A549 (cell line): ENCODE measurements at regions not wholly inside any gene's neighbourhood (a gene's known extent, or its start where the extent isn't known, plus 50 kb on each side); places are given as distances from the start of the nearest gene placed in this dataset.
"Not testable (repeated sequence)": the region's sequence is repeated elsewhere in the genome, so short reads cannot be mapped to it uniquely, and the experiment has no call there.

Experiments
- ATAC-seq, 2 experiments: fragments of 200-7000 bp in 1 of 2; fragments of >200 bp in 1 of 2; cut with Nextera tagmentation in 1 of 2; cut with Tn5 transposase in 1 of 2; 3 replicates each; pipeline versions ENCODE4 v1.8.0 to v1.9.1; 2018 to 2020; ENCODE audit warnings: mild to moderate bottlenecking in 1 of 2, moderate library complexity in 1 of 2
- CTCF ChIA-PET: fragments of 300-600 bp; sonication (Branson Sonifier 250); formaldehyde crosslinking; extraction: SDS; loops from one replicate; lab custom pipeline; 2021; ENCODE audit warnings: antibody characterized with exemption, inconsistent platforms; lab: Yijun Ruan, JAX
- POLR2A ChIA-PET: fragments of 350-600 bp; formaldehyde crosslinking; extraction: SDS; loops from one replicate; lab custom pipeline; 2021; ENCODE audit warnings: antibody characterized with exemption, inconsistent platforms; lab: Yijun Ruan, JAX
- DNase-seq, 2 experiments: peaks; one replicate each; pipeline versions ENCODE4 v3.0.0 to v3.0.0-alpha.2; 2011 to 2016; ENCODE audit warnings: low read depth in 1 of 2, low spot score in 1 of 2
- FAIRE-seq: peaks from 2 replicates; lab custom pipeline; 2011; peaks lifted over from hg19 to GRCh38; lab: Jason Lieb, UNC
- H3K27ac ChIP-seq, 2 experiments: fragments of >200 bp; sonication (Bioruptor Twin); formaldehyde crosslinking; 3 replicates each; pipeline ENCODE4 v1.5.1; 2016 to 2017
- H3K4me1 ChIP-seq: fragments of >200 bp; sonication (Bioruptor Twin); formaldehyde crosslinking; 3 replicates; pipeline ENCODE4 v1.6.1; 2016
- H3K4me2 ChIP-seq: fragments of >200 bp; sonication (Bioruptor Twin); formaldehyde crosslinking; 3 replicates; pipeline ENCODE4 v1.6.1; 2016
- H3K4me3 ChIP-seq: fragments of >200 bp; sonication (Bioruptor Twin); formaldehyde crosslinking; 3 replicates; pipeline ENCODE4 v1.5.1; 2016
- H3K9me3 ChIP-seq: fragments of >200 bp; sonication (Bioruptor Twin); formaldehyde crosslinking; 3 replicates; pipeline ENCODE4 v1.6.1; 2016
- BCL3 ChIP-seq: fragments of >200 bp; sonication (Bioruptor Twin); formaldehyde crosslinking; IDR thresholded peaks from 3 replicates; pipeline ENCODE4 v1.6.1; 2016
- CBX8 ChIP-seq: fragments of 200-600 bp; sonication (generic); IDR thresholded peaks from 2 replicates; pipeline ENCODE4 v1.6.1; 2016
- CEBPB ChIP-seq, 2 experiments: fragments of >200 bp in 1 of 2; sonication (Bioruptor Twin) in 1 of 2; formaldehyde crosslinking in 1 of 2; IDR thresholded peaks; 2 replicates each; pipeline ENCODE4 v1.6.1; 2012 to 2016
- CHD2 ChIP-seq: fragments of 150-350 bp; IDR thresholded peaks from 2 replicates; pipeline ENCODE4 v1.6.1; 2014; ENCODE audit warnings: low read length; ENCODE audit not compliant: partially characterized antibody
- CHD4 ChIP-seq: fragments of 200-600 bp; sonication (generic); IDR thresholded peaks from 2 replicates; pipeline ENCODE4 v1.6.1; 2016; ENCODE audit warnings: antibody characterized with exemption, mild to moderate bottlenecking, borderline replicate concordance
- EHMT2 ChIP-seq: fragments of 200-600 bp; sonication (generic); IDR thresholded peaks from 2 replicates; pipeline ENCODE4 v1.6.1; 2016; ENCODE audit warnings: antibody characterized with exemption, low read depth, mild to moderate bottlenecking, moderate library complexity
- EP300 ChIP-seq, 2 experiments: fragments of >200 bp; sonication (Bioruptor Twin); formaldehyde crosslinking; IDR thresholded peaks; 2 replicates in 1 of 2; 3 replicates in 1 of 2; pipeline ENCODE4 v1.6.1; 2016 to 2017
- ESRRA ChIP-seq: fragments of 150-350 bp; IDR thresholded peaks from 2 replicates; pipeline ENCODE4 v1.6.1; 2014; ENCODE audit warnings: mild to moderate bottlenecking, low read length, borderline replicate concordance
- FOXS1 ChIP-seq: fragments of 250-450 bp; sonication (Bioruptor Pico); IDR thresholded peaks from 2 replicates; pipeline ENCODE4 v1.5.0; 2020; ENCODE audit warnings: mild to moderate bottlenecking, moderate library complexity
- GATA3 ChIP-seq: IDR thresholded peaks from 2 replicates; pipeline ENCODE4 v1.6.1; 2012; ENCODE audit warnings: borderline replicate concordance
- HEYL ChIP-seq: fragments of 250-450 bp; sonication (Bioruptor Pico); IDR thresholded peaks from 2 replicates; pipeline ENCODE4 v1.8.0; 2021; ENCODE audit warnings: mild to moderate bottlenecking, moderate library complexity
- HMGXB4 ChIP-seq: fragments of 250-450 bp; sonication (Bioruptor Pico); IDR thresholded peaks from 2 replicates; pipeline ENCODE4 v1.5.0; 2021; ENCODE audit warnings: mild to moderate bottlenecking, moderate library complexity, borderline replicate concordance
- HOXB13 ChIP-seq: fragments of 250-450 bp; sonication (Bioruptor Pico); IDR thresholded peaks from 2 replicates; pipeline ENCODE4 v1.5.0; 2020; ENCODE audit warnings: low read depth, mild to moderate bottlenecking, moderate library complexity
- HOXB5 ChIP-seq: fragments of 250-450 bp; sonication (Bioruptor Pico); IDR thresholded peaks from 2 replicates; pipeline ENCODE4 v1.5.0; 2020; ENCODE audit warnings: mild to moderate bottlenecking, moderate library complexity
- KDM5A ChIP-seq: fragments of 200-600 bp; sonication (generic); IDR thresholded peaks from 2 replicates; pipeline ENCODE4 v1.6.1; 2016; ENCODE audit warnings: antibody characterized with exemption, mild to moderate bottlenecking
- MAFK ChIP-seq: fragments of 450-650 bp; IDR thresholded peaks from 2 replicates; pipeline ENCODE4 v1.6.1; 2014; ENCODE audit not compliant: partially characterized antibody
- MAZ ChIP-seq: fragments of 150-350 bp; IDR thresholded peaks from 2 replicates; pipeline ENCODE4 v1.6.1; 2014; ENCODE audit warnings: antibody characterized with exemption, low read depth, low read length, borderline replicate concordance
- RAD21 ChIP-seq, 2 experiments: fragments of >200 bp in 1 of 2; sonication (Bioruptor Twin) in 1 of 2; formaldehyde crosslinking in 1 of 2; IDR thresholded peaks in 1 of 2; conservative IDR thresholded peaks in 1 of 2; 2 replicates in 1 of 2; 3 replicates in 1 of 2; pipeline ENCODE4 v1.6.1; 2012 to 2018; ENCODE audit warnings: inconsistent platforms in 1 of 2
- RARB ChIP-seq: fragments of 250-450 bp; sonication (Bioruptor Pico); IDR thresholded peaks from 2 replicates; pipeline ENCODE4 v1.8.0; 2021; ENCODE audit warnings: mild to moderate bottlenecking, moderate library complexity
- SMC3 ChIP-seq: fragments of >200 bp; sonication (Bioruptor Twin); formaldehyde crosslinking; IDR thresholded peaks from 3 replicates; pipeline ENCODE4 v1.6.1; 2018; ENCODE audit warnings: inconsistent platforms
- SREBF2 ChIP-seq: fragments of 450-650 bp; IDR thresholded peaks from 2 replicates; pipeline ENCODE4 v1.6.1; 2014; ENCODE audit warnings: mild to moderate bottlenecking, moderate library complexity
- TP53 ChIP-seq: fragments of 250-450 bp; sonication (Bioruptor Pico); IDR thresholded peaks from 2 replicates; pipeline ENCODE4 v1.5.0; 2021; ENCODE audit warnings: mild to moderate bottlenecking, moderate library complexity
- ZC3H11A ChIP-seq: fragments of 450-650 bp; IDR thresholded peaks from 2 replicates; pipeline ENCODE4 v1.6.1; 2014; ENCODE audit warnings: antibody characterized with exemption, mild to moderate bottlenecking
- WGBS: methylation state at CpG from one replicate; pipeline ENCODE4 v1.1.6; 2017; ENCODE audit errors: missing lambda C conversion rate; 5-methylcytosine and 5-hydroxymethylcytosine counted together
- TF ChIP-seq, protein P1 (sequence below): fragments of 450-650 bp; IDR thresholded peaks from 2 replicates; pipeline ENCODE4 v1.6.1; 2014; ENCODE audit warnings: antibody characterized with exemption
- TF ChIP-seq, protein P2 (sequence below): IDR thresholded peaks from 2 replicates; pipeline ENCODE4 v1.6.1; 2012; ENCODE audit warnings: low read depth, borderline replicate concordance

DNA sequence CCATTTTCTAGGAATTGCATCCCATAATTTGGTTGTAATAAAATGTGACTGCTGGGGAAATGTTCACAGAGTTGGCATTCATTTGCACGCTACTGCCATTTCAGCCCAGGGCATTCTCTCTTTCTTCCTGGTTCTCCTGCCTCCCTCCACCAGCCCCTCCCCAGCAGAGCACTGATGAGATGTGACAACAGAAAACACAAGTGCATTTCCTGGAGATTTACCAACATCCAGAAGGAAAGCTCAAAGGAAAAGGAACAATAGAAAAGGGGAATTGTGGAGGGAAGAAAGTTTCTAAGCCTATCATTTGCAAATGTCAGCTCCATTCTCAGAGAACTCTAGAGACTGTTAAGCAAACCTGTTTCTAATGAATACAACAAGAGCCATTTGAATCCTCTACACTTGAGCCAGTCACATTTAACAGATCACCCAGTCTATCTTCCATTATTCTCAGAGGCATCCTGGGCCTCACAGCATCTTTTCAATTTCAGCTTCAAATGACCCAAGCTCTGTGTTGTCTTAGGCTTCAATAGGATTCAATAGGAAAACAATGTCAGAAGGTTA is 395.6 kb upstream of the PBX1 start:
- POLR2A ChIA-PET, result no interaction called here
- ATAC-seq (no peak), DNase-seq (no peak), FAIRE-seq (no peak)
- WGBS, result 55% methylated on average over 1 of the region's 1 CpG
- no peak overlapping the region for H3K27ac ChIP-seq
- peaks cover 6% of the 10 kb centered on the region; the same call in 1 of the 3 replicates for H3K9me3 ChIP-seq
- H3K4me2 ChIP-seq, result no peak overlapping the region
- H3K4me1 ChIP-seq, result no peaks in the 10 kb centered on the region
- CTCF ChIA-PET, result interaction anchor here (0.6 kb wide), 1 partner anchor 909 kb away, joined by 3 read pairs; no protein-coding TSS in a partner anchor
- no peak overlapping the region for H3K4me3 ChIP-seq
- TF ChIP-seq BCL3 (no peak), HEYL (CRISPR knock-in tag) (no peak), RARB (CRISPR knock-in tag) (no peak), ESRRA (no peak), HOXB5 (CRISPR knock-in tag) (no peak), HOXB13 (CRISPR knock-in tag) (no peak), TP53 (CRISPR knock-in tag) (no peak), ZC3H11A (no peak)
- TF ChIP-seq, protein P1, sequence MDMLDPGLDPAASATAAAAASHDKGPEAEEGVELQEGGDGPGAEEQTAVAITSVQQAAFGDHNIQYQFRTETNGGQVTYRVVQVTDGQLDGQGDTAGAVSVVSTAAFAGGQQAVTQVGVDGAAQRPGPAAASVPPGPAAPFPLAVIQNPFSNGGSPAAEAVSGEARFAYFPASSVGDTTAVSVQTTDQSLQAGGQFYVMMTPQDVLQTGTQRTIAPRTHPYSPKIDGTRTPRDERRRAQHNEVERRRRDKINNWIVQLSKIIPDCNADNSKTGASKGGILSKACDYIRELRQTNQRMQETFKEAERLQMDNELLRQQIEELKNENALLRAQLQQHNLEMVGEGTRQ, result no peak
- TF ChIP-seq, protein P2, sequence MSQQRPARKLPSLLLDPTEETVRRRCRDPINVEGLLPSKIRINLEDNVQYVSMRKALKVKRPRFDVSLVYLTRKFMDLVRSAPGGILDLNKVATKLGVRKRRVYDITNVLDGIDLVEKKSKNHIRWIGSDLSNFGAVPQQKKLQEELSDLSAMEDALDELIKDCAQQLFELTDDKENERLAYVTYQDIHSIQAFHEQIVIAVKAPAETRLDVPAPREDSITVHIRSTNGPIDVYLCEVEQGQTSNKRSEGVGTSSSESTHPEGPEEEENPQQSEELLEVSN, result no peak

DNA sequence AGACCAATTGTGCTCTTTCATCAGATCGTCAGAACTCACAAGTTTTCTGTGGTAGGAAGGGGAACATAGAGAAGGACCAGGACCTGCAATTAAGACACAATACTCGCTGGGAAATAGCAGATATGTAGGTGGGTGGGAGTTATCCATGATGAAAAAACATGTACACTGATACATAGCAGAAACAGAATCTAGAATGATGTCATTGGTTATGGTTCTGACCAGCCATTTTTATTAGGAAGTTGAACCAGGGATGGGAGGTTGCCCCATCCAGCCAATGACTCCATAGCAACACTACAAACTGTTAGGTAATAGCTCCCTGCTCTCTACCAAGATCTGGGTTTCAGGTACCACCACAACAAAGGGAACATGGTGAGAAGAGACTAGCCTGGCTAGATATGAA is 393.5 kb upstream of the PBX1 start:
- 9% methylated on average over 2 of the region's 2 CpGs for WGBS
- Histone ChIP-seq H3K4me3 (no peak overlapping the region), H3K9me3 (no peaks in the 10 kb centered on the region), H3K27ac (no peak overlapping the region), H3K4me2 (no peak overlapping the region), H3K4me1 (no peaks in the 10 kb centered on the region)
- TF ChIP-seq MAFK (no peak), MAZ (no peak), SREBF2 (no peak)
- DNase-seq (no peak), FAIRE-seq (no peak), ATAC-seq (no peak)
- CTCF ChIA-PET, result interaction anchor here (0.6 to 1.2 kb wide), 2 partner anchors 456 to 621 kb away, joined by 3 to 6 read pairs; no protein-coding TSS in a partner anchor
- POLR2A ChIA-PET, result no interaction called here

DNA sequence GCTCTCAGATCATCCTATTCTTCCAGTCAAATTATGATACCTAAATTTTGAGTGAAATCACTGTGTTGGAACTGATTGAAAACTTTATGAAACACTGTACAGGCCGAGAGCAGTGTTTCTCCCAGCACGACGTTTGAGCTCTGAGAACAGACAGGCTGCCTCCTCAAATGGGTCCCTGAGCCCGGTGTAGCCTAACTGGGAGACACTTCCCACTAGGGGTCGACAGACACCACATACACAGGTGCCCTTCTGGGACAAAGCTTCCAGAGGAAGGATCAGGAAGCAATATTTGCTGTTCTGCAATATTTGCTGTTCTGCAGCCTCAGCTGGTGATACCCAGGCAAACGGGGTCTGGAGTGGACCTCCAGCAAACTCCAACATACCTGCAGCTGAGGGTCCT is 392.5 kb upstream of the PBX1 start:
- peak in 1 of 2 experiments; percentile 77; a peak in 3 of 6 replicates for ATAC-seq
- CTCF ChIA-PET, result interaction anchor here (0.6 to 1.2 kb wide), 7 partner anchors 13 to 901 kb away, joined by 3 to 7 read pairs (median 3); no protein-coding TSS in a partner anchor

DNA sequence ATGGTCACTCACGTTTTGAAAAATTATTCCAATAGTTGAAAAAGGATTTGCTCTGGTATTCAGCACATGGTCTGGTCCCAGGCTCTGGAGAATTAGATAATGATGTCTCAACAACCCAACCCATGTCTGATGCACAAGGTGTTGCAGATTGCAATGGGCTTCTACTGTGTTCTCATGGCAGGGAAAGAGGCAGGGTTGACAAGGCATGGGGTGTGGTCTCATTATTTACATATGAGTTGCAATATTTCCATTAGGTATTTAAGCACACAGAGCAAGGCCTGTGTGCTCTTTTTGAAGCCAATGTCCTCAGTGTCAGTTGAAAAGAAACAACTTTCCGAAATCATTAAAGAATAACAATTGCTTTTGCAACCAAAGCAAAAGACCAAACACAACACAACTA is 381.9 kb upstream of the PBX1 start:
- WGBS, result 24% methylated on average over 2 of the region's 2 CpGs
- no peak for ATAC-seq
- no peak overlapping the region for H3K27ac ChIP-seq
- ChIA-PET CTCF (no interaction called here), POLR2A (no interaction called here)
- no peaks in the 10 kb centered on the region for H3K9me3 ChIP-seq
- H3K4me1 ChIP-seq, result no peaks in the 10 kb centered on the region
- FAIRE-seq, result no peak
- no peak overlapping the region for H3K4me3 ChIP-seq
- DNase-seq, result no peak
- no peak overlapping the region for H3K4me2 ChIP-seq
- TF ChIP-seq CHD4 (no peak), HMGXB4 (no peak), EHMT2 (no peak), FOXS1 (CRISPR knock-in tag) (no peak), CBX8 (no peak), CHD2 (no peak), KDM5A (no peak), HEYL (CRISPR knock-in tag) (no peak), GATA3 (no peak), EP300 (IDR thresholded peaks at IDR 0.05) (no peak), CEBPB (IDR thresholded peaks at IDR 0.05) (no peak)
- TF ChIP-seq, protein P1, result no peak

More for the DNA sequence above, 392.5 kb upstream of the PBX1 start:
- H3K4me2 ChIP-seq, H3K9me3 ChIP-seq, H3K4me3 ChIP-seq, POLR2A ChIA-PET, H3K4me1 ChIP-seq, H3K27ac ChIP-seq, FAIRE-seq: not testable (repeated sequence)
- TF ChIP-seq RAD21 (conservative IDR thresholded peaks at IDR 0.05 in 1 of 2, IDR thresholded peaks at IDR 0.05 in 1 of 2), result peak; percentile 53 to 68
- peak; percentile 31; the same call in 2 of the 3 replicates for TF ChIP-seq SMC3
- WGBS, result 24% methylated on average over 4 of the region's 6 CpGs
- peak in 1 of 2 experiments; percentile 48 for DNase-seq
